Lung microvascular endothelial cell (primary cell): ENCODE measurements at regions not wholly inside any gene's neighbourhood (a gene's known extent, or its start where the extent isn't known, plus 50 kb on each side); places are given as distances from the start of the nearest gene placed in this dataset.
"Not testable (repeated sequence)": the region's sequence is repeated elsewhere in the genome, so short reads cannot be mapped to it uniquely, and the experiment has no call there.

Experiments used
- DNase-seq, 2 donors: peaks; one replicate each; pipeline versions ENCODE4 v3.0.0 to v3.0.0-alpha.2; 2010; ENCODE audit warnings: low read depth in 2 of 2

- no peak for DNase-seq
These were observed 156.3 kb upstream of the MVB12B start for GRCh38 chr9:126170286-126170823.

- no peak for DNase-seq
These were observed 155.0 kb upstream of the MVB12B start for GRCh38 chr9:126171641-126172040.

DNA sequence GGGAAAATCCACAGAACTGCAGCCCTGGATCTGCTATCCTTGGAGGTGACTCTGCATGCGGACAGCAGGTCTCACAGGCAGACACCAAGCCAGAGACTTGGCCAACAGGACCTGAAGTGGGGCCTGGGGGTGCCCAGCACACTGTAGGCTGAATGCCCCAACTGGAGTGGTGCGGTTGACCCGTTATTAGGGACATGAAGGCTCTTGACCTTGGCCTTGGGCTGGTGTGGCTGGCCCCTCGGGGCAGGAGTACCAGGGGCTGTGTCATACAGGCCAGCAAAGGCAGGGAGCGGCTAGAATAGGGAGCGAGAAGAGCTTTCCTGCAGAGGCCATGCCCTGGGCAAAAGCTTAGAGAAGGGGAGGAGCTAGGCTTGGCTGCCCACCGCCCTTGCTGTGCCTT lies 153.2 kb upstream of the MVB12B start:
- DNase-seq = no peak

- DNase-seq = no peak
These were observed 152.7 kb upstream of the MVB12B start for GRCh38 chr9:126173929-126174328.

GRCh38 chr9:126183266-126183665 lies 143.4 kb upstream of the MVB12B start:
- no peak for DNase-seq

DNA sequence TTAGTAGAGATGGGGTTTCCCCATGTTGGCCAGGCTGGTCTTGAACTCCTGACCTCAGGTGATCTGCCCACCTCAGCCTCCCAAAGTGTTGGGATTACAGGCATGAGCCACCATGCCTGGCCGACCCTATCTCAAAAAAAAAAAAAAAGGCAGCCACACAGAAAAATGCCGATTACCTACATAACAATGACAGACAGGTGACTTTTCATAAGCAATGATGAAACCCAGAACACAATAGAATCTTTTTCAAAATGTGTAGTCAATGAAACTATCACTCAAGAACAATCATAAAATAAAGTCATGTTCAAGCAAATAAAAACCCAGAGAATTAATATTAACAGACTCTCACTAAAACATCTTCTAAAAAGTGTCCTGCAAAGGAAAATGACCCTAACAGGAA lies 135.6 kb upstream of the MVB12B start:
- not testable (repeated sequence) for DNase-seq

GRCh38 chr9:126198854-126199253 lies 127.8 kb upstream of the MVB12B start:
- DNase-seq = no peak

DNA sequence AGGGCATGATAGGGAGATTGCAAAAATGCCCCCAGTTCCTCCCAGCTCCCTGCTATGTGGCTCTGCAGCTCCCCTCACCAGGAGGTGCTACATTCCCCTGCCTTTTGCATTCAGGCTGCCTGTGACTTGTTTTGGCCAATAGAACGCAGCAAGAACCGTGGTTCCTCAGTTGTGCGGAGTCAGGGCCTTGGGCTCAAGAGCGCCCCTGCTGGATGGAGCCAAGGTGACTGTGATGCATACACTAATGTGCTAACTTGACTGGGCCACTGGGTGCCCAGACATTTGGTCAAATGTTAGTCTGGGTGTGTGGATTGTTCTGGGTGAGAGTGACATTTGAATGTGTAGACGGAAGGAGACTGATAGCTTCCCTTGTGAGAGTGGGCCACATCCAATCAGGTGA lies 123.3 kb upstream of the MVB12B start:
- DNase-seq = no peak

DNA sequence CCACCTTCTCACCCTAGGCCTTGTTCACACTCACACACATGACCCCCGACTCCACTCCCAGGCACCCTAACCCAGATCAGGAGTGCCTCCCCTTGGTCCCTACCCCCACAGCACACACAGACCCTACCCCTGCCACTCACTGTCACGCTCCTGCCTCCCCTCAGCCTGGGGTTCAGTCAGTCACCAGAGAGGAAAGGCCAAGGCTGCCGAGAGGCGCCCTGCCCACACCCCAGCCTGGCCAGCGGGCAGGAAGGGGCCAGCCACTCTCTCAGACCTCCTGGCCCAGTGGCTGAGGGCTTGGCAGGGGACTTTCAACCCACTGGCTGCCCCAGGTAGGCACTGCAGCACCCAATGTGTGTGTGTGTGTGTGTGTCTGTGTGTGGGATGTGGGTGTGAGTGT lies 122.4 kb upstream of the MVB12B start:
- no peak for DNase-seq

GRCh38 chr9:126204708-126205225 lies 121.9 kb upstream of the MVB12B start:
- DNase-seq = no peak

DNA sequence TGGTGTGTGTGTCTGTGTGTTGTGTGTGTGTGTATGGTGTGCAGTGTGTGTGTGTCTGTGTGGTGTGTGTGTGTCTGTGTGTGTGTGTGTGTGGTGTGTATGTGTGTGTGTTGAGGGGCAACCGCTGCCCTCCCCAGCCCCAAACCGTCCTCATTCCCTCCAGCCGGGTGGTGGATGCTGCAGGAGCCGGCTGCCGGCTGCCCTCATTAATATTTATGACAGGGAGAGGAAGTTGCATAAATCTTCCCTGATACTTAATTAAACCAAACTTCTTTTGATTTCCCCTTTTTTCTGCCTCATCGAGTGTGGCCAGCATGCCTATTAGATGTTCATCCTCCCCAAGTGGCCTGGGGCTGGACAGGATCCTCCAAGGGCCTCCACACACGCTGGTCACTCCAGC lies 121.4 kb upstream of the MVB12B start:
- no peak for DNase-seq

DNA sequence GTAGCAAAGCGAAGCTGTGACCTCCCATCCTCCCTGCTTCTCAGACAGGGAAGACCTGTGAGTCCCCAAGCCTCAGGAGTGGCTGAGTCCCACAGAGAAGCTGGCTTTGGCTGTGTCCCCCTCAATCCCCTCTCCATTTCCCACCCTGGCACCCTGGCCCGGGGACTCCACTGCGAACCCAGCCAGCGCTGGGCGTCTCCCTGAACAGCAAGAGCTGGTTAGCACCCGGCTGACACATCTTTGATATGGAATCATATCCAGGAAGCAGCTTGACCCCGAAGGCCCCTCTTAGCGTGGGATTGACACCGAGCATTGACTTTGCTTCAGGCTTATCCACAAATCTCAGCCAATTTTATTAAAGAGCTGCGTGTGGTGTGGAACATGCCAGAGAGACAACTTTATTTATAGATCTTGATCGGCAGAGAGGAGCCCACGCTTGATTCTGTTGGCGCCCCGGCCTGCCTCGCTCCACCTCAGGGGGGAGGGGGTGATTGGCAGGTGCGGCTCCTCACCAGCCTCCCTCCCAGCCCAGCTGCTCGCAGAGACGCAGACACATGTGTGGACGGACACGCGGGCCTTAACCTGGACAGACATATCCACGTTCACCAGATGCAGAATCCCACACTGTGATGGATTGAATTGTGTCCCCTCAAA lies 120.7 kb upstream of the MVB12B start:
- DNase-seq = no peak

GRCh38 chr9:126207256-126207655 lies 119.4 kb upstream of the MVB12B start:
- no peak for DNase-seq

- DNase-seq = no peak
These were observed 118.3 kb upstream of the MVB12B start for GRCh38 chr9:126208216-126208758.

- DNase-seq = no peak
These were observed 115.1 kb upstream of the MVB12B start for GRCh38 chr9:126211441-126212074.

- no peak for DNase-seq
These were observed 111.1 kb upstream of the MVB12B start for GRCh38 chr9:126215486-126215885.

DNA sequence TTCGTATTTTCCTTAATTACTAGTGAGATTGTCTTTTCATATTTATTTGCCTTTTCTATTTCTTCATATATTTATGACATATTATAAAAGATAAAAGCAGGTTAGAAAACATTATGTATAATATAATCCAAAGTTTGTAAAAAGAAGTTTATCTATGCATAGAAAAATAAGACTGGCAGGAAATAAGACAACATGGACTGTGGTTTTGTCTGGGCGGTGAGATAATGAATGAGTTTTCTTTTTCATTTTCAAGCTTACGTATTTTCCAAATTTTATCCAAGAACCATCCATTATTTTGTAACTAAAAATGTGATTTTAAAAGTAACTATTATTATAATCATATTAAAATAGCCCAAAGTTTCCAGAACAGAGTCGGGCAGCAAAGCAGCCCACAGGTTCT lies 109.8 kb upstream of the MVB12B start:
- no peak for DNase-seq

GRCh38 chr9:126217250-126217653 lies 109.4 kb upstream of the MVB12B start:
- DNase-seq = no peak

- DNase-seq = no peak
These were observed 108.8 kb upstream of the MVB12B start for GRCh38 chr9:126217797-126218196.

DNA sequence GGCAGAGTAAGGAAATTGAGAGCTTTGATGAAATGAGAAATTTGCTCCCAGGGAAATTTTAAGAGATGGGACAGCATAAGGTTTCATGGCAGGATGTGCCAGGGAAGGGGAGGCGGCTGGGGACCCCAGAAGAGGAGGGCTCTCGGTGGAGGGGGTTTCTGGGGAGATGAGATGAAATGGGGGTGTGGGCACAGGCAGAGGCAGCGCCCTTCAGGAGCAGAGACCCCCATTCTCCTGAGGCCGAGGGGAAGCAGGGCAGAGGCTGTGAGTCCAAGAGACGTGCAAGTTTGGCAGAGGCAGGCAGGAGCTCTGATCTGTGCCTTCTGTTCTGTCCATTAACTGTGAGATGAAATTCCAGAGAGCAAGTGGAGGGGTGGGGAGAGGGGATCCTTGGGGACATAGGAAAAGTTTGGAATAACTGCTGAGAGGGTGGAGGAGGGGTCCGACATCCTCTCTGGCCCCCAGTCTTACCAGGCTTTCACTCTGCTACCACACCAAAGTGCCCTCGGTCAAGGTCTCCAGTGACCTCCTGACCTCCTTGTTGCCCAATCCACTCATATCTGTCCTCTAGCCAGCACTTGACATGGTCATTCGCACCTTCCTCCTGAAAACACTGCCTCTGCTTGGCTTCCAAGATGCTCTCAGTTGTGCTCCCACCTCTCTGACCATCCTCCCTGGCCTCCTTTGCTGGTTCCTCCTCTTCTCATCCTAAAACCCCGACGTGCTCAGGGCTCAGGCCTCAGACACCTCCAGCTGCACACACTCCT lies 108.1 kb upstream of the MVB12B start:
- DNase-seq = no peak

GRCh38 chr9:126219166-126219565 lies 107.5 kb upstream of the MVB12B start:
- no peak for DNase-seq

DNA sequence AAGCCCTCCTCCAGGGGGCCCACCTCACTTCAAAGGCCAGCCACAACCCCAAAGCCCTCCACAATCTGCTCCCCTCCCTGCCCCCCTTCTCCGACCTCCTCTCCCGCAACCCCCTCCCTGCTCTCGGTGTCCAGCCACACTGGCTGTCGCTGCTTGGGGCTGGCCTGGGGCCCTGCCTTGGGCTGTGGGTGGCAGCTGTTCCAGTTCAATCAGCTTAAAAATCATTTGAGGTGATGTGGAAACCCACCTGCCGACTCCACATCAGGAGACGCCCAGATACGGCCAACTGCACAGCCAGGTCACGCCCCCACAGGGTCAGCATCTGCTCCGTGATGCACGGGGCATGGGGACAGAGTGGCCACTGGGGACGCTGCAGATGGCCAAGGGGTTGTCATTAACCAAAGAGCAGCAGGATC lies 107.0 kb upstream of the MVB12B start:
- no peak for DNase-seq
